ENCODE measurements at regions not wholly inside any gene's neighbourhood (a gene's known extent, or its start where the extent isn't known, plus 50 kb on each side); places are given as distances from the start of the nearest gene placed in this dataset.
A peak's percentile ranks its signal among the peaks of the same experiment; 100 is the strongest.
"Not testable (repeated sequence)": the region's sequence is repeated elsewhere in the genome, so short reads cannot be mapped to it uniquely, and the experiment has no call there.

- no peak overlapping the region for H3K4me3 ChIP-seq
- H3K27ac ChIP-seq: no peak overlapping the region
These were observed 396.0 kb upstream of the MIS18BP1 start for GRCh38 chr14:45649051-45649450.

- Histone ChIP-seq H3K27ac (no peak overlapping the region), H3K4me3 (no peak overlapping the region)
These were observed 388.5 kb upstream of the MIS18BP1 start for GRCh38 chr14:45641541-45641940.

- not testable (repeated sequence) for H3K4me3 ChIP-seq, H3K27ac ChIP-seq
These were observed 381.8 kb upstream of the MIS18BP1 start for GRCh38 chr14:45634651-45635441.

- Histone ChIP-seq H3K4me3 (no peak overlapping the region), H3K27ac (no peak overlapping the region)
These were observed 380.4 kb upstream of the MIS18BP1 start for GRCh38 chr14:45633220-45633984.

GRCh38 chr14:45621731-45622130 lies 368.7 kb upstream of the MIS18BP1 start:
- no peak overlapping the region for H3K27ac ChIP-seq
- no peak overlapping the region for H3K4me3 ChIP-seq

GRCh38 chr14:45619831-45620230 lies 366.8 kb upstream of the MIS18BP1 start:
- H3K27ac ChIP-seq: no peak overlapping the region
- H3K4me3 ChIP-seq: no peak overlapping the region

DNA sequence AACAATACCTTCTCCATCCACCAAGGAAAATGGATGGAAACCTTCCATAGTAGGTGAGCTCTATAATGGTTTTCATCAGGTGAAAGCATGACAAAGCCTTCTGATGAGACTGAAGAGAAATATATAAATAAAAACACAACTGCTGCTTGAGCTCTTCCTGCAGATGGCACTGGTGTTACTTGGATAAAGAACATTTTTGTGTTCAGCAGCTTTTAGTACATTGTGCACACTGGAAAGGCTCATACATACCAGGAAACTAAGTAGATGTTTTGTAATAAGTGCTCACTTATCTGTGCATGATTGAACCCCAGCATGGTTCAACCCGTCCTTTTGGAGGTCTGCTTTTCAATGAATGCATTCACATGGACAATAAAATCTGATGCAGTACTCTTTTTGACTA lies 357.3 kb upstream of the MIS18BP1 start:
- no peak overlapping the region for H3K27ac ChIP-seq
- no peak overlapping the region for H3K4me3 ChIP-seq

- no peak overlapping the region for H3K4me3 ChIP-seq
- H3K27ac ChIP-seq: no peak overlapping the region
These were observed 334.1 kb upstream of the MIS18BP1 start for GRCh38 chr14:45587142-45587541.

- Histone ChIP-seq H3K27ac (no peak overlapping the region), H3K4me3 (no peak overlapping the region)
These were observed 306.6 kb upstream of the MIS18BP1 start for GRCh38 chr14:45559626-45560025.

DNA sequence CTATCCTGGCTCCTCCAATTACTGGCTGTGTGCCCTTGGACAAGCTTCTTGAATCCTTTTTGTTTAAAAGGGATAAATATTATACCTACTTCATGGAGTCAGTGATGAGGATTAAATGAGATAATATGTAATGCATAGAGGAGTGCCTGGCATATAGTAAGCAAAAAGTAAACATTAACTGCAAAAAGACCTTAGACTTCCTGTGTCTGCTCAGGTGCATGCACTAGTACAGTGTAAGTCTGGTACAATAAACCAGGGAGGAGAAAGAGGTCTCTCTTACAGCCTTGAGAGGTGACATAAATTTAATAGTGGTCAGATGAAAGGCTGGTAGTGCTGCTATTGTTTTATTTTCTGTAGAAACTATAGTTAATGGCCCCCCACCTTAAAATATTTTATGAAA lies 305.2 kb upstream of the MIS18BP1 start:
- H3K27ac ChIP-seq: no peak overlapping the region
- H3K4me3 ChIP-seq: no peak overlapping the region

DNA sequence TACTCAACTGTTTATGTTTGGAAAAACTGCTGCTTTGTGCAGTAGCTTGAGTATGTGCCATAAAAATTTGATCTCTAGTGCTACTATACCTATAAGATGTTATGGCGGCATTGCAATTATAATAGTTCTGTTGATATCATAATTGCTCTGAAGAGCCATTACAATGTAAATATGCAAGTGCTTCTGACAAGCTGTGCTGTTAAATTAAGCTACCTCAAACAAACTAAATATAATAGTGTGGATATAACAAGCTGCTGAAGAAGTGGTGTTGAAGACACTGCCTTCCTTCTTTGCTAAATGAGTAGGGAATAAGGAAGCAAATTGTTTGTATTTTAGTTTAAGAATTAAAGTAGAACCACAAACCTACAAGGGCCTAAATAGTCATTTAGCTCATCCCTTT lies 301.0 kb upstream of the MIS18BP1 start:
- no peak overlapping the region for H3K4me3 ChIP-seq
- no peak overlapping the region for H3K27ac ChIP-seq

DNA sequence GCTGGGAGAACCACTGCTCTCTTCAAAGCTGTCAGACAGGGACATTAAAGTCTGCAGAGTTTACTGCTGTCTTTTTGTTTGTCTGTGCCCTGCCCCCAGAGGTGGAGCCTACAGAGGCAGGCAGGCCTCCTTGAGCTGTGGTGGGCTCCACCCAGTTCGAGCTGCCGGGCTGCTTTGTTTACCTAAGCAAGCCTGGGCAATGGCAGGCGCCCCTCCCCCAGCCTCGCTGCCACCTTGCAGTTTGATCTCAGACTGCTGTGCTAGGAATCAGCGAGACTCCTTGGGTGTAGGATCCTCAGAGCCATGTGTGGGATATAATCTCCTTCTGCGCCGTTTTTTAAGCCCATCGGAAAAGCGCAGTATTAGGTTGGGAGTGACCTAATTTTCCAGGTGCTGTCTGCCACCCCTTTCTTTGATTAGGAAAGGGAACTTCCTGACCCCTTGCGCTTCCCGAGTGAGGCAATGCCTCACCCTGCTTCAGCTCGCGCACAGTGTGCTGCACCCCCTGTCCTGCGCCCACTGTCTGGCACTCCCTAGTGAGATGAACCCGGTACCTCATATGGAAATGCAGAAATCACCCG lies 298.3 kb upstream of the MIS18BP1 start:
- Histone ChIP-seq H3K4me3 (peak overlapping the region in 4 of 7 experiments; percentile 4 to 25 (median 16)), H3K27ac (peak overlapping the region in 1 of 21 experiments; percentile 14)

DNA sequence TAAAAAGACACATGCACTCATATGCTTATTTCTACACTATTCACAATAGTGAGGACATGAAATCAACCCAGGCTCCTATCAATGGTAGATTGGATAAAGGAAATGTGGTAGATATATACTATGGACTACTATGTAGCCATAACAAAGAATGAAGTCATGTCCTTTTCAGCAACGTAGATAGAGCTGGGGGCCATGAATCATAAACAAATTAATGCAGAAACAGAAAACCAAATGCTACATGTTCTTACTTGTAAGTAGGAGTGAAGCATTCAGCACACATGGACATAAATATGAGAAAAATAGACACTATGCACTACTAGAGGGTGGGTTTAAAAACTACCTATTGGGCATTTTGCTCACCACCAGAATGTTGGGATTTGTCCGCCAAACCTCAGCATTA lies 278.0 kb upstream of the MIS18BP1 start:
- Histone ChIP-seq H3K27ac (no peak overlapping the region), H3K4me3 (no peak overlapping the region)

GRCh38 chr14:45526715-45527549 lies 273.9 kb upstream of the MIS18BP1 start:
- H3K27ac ChIP-seq: no peak overlapping the region
- no peak overlapping the region for H3K4me3 ChIP-seq

DNA sequence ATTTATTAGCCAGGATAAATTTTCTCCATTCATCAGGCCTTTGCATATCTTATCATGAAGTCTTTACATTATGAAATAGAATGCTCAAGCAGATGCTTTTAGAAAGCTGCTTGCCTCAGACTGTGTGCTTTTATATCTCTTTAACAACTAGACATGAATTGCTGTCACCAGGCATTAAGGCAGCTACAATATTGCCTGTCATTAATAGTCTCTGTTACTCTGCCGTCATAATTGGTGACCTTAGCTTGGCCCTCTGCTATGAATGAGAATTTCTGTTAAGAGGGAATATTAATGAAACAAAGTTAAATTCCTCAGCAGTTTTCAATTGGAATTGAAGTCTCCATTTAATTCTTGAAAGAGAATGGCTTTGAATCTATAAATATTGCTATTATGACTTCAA lies 266.8 kb upstream of the MIS18BP1 start:
- Histone ChIP-seq H3K27ac (no peak overlapping the region), H3K4me3 (no peak overlapping the region)

DNA sequence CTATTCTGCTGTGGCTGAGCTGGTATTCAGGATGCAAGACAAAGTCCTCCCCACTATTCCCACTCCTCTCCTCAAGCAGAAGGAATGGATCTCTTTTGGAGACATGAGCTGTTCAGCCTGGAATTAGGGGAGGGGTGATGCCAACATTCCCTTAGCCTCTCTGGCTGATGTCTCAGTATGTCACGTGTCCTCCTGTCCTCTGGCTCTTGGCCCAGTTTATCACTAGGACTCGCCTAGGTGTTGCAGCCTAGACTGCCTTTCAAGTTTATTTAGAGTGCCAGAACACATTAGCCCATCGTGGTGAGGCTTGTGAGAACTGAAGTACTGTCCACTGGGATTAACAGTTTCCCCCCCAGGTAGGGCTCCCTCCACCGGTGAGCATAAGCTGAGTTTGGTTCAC lies 239.9 kb upstream of the MIS18BP1 start:
- no peak overlapping the region for H3K4me3 ChIP-seq
- no peak overlapping the region for H3K27ac ChIP-seq

GRCh38 chr14:45491914-45492313 lies 238.9 kb upstream of the MIS18BP1 start:
- H3K4me3 ChIP-seq: no peak overlapping the region
- no peak overlapping the region for H3K27ac ChIP-seq

DNA sequence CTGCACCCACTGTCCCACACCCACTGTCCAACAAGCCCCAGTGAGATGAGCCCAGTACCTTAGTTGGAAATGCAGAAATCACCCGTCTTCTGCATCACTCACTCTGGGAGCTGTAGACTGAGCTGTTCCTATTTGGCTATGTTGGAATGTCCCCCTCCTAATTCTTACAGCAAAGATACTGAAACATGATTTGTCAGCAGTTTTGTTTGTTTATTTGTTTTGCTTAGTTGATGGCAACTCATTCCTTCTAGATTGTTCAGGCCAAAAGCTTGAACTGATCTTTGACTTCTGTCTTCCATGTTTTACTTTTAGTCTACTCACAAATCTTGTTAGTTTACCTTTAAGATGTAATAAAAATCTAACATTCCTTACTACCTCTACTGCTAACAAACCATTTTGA lies 233.6 kb upstream of the MIS18BP1 start:
- no peak overlapping the region for H3K4me3 ChIP-seq
- H3K27ac ChIP-seq: no peak overlapping the region

GRCh38 chr14:45467023-45467422 lies 214.0 kb upstream of the MIS18BP1 start:
- Histone ChIP-seq H3K27ac (no peak overlapping the region), H3K4me3 (no peak overlapping the region)

DNA sequence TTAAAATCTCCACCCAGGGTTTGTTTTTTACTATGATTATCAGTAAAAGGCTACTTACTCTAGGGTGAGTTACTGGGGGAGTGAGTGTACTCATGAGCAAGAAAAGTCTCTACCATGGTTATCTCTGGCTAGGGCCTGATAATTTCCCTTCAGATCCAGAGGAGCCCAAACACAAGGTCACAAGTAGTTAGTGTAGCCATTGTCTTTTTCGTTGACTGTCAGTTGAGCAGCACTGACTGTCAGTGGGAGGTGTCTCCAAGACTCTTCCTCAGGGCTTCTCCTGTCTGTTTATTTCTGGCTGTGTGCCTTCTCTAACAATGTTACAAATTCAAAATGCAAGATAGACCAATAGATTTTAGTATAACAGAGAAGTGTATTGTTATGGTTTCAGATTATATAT lies 181.2 kb upstream of the MIS18BP1 start:
- Histone ChIP-seq H3K27ac (no peak overlapping the region), H3K4me3 (no peak overlapping the region)
